ENCODE measurements at regions not wholly inside any gene's neighbourhood (a gene's known extent, or its start where the extent isn't known, plus 50 kb on each side); places are given as distances from the start of the nearest gene placed in this dataset.

DNA sequence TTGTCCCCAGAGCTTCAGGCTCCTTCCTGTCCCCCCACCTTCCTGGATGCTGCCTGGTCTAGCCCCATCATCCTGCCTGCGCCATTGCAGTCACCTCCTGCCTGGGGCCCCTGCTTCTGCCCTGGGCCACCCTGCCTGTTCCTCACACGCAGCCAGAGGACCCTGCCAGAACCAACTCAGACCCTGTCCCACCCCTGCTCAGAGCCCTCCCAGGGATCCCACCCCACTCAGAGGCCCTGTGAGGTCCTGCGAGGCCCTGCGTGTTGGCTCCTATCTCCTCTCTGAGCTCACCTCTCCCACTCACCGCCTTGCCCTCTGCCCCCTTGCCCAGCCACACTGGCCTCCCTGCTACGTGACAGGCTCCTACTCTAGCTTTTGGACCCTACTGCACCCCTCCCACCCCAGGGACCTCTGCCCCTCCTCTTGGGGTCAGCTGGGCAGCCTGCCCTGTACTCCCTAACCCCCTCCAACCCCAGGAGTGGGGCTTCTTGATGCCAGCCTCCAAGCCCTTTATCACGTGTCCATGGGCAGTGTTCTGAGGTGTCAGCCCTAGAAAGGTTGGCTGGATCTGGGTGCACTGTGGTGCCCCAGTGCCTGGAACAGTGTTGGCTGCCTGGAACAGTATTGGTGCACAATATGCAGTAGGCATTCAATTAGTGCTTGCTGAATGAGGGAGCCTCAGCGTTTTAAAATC is 68.3 kb downstream of the CEBPB start:
- in situ Hi-C loops (cut with MboI; ENCODE audit: low sequenced_read_pairs): no loop called here

- in situ Hi-C loops (cut with MboI; ENCODE audit: low sequenced_read_pairs): no loop called here
These were observed 69.3 kb downstream of the CEBPB start for GRCh38 chr20:50259705-50260478.

DNA sequence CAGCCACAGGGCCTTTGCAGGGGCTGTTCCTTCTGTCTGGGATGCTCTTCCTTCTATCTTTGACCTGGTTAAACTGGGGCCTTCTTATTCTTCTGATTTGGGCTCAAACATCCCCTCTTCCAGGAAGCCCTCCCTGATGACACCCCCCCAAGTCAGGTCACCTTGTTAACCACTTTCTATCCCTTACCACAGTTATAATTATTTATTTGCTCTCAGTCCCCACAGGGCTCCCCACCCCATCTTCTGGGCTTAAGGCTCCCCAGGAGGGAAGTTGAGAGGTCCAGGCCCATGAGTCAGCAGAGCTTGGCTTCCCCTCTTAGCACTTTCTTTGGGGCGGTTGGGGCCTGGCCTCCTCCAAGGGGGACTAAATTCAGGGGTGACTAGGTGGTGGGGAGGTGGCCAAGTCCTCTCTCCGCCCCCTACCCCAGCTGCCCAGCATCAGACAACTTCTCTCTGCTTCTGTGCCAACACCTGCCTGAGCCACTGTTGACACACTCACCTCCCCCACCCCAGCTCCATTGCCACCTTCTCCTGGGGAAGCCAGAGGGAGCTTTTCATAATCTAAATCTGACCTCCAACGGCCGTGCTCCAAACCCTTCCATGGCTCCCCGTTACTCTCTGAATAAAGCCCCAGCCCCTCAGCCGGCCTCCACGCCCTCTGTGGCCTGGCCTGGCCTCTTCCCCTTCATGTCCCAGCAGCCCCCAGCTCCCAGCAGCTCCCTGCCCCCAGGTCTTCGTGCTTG is 70.0 kb downstream of the CEBPB start:
- in situ Hi-C loops (cut with MboI; ENCODE audit: low sequenced_read_pairs): no loop called here

- in situ Hi-C loops (cut with MboI; ENCODE audit: low sequenced_read_pairs): no loop called here
These were observed 71.0 kb downstream of the CEBPB start for GRCh38 chr20:50261471-50262212.

DNA sequence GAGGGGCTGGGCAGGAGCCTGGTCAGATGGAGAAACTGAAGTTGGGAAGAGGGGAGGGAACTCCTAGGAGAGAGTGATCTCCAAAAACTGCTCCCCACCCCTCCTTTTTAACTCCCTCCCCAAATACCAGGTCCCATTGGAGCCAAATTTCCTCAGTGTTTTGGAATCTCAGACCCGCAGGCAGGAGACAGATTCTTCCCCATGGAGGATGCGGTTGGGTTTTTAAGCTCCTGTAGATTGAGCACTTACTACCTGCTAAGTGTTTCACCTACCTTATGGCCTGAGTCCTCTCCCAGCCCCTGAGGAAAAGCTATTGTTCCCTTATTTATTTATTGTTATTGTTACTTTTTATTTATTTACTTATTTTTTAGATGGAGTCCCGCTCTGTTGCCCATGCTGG is 73.2 kb downstream of the CEBPB start:
- in situ Hi-C loops (cut with MboI; ENCODE audit: low sequenced_read_pairs): no loop called here

- in situ Hi-C loops (cut with MboI; ENCODE audit: low sequenced_read_pairs): no loop called here
These were observed 74.0 kb downstream of the CEBPB start for GRCh38 chr20:50264534-50265145.

DNA sequence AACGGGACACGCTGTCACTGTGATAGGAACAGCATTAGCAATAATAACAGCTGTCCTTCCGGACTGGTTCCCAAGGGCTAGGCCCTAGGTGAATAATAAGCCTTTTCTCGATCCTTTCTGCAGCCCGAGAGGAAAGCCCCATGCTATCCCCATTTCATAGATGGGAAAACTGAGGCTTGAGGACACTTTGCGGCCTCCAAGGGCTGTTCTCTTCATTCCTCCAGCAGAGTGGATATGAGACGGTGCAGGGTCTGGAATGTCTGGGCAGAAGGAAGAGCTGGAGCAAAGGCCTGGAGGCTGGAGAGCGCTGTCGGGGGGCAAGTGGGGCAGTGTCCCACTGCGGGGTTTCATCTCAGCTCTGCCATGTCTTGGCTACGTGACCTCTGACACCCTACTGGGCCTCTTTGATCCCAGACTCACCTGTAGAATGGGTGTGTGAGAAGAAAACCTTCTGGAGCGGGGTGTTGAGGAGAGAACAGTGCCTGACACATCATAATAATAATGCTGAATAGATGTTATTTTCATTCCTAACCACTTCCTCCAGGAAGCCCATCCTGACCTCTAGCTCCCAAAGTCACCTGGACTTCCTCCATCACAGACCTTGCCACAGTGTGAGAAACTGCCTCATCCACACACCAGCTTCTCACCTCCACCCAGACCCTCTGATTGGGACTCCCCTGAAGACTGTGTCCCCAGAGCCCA is 74.8 kb downstream of the CEBPB start:
- in situ Hi-C loops (cut with MboI; ENCODE audit: low sequenced_read_pairs): no loop called here

DNA sequence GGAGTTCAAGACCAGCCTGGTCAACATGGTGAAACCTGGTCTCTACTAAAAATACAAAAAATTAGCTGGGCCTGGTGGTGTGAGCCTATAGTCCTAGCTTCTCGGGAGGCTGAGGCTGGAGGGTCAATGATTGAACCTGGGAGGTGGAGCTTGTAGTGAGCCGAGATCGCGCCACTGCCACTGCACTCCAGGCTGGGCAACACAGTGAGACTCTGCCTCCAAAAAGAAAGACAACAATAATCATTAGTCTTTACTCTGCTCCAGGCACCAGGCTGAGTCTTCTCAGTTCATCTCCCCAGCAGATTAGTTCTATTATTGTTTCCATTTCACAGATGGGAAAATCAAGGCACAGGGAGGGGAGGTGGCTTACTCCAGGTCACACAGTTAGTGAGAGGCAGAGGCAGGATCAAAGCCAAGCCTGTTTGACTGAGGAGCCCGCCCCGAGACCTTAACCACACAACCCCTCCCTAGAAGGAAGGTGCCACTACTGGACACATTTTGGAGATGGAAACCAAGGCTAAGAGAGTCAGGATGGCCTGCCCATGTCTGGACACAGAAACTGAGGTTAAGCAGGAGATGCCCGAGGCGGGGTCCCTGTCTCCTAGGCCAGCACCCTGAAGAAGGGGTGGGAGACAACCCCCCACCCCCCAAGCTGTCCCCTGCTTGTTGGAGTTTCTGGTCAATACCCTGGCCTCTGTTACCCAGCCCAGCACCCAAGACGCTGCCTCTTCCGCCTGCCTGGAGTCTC is 75.8 kb downstream of the CEBPB start:
- in situ Hi-C loops (cut with MboI; ENCODE audit: low sequenced_read_pairs): no loop called here

DNA sequence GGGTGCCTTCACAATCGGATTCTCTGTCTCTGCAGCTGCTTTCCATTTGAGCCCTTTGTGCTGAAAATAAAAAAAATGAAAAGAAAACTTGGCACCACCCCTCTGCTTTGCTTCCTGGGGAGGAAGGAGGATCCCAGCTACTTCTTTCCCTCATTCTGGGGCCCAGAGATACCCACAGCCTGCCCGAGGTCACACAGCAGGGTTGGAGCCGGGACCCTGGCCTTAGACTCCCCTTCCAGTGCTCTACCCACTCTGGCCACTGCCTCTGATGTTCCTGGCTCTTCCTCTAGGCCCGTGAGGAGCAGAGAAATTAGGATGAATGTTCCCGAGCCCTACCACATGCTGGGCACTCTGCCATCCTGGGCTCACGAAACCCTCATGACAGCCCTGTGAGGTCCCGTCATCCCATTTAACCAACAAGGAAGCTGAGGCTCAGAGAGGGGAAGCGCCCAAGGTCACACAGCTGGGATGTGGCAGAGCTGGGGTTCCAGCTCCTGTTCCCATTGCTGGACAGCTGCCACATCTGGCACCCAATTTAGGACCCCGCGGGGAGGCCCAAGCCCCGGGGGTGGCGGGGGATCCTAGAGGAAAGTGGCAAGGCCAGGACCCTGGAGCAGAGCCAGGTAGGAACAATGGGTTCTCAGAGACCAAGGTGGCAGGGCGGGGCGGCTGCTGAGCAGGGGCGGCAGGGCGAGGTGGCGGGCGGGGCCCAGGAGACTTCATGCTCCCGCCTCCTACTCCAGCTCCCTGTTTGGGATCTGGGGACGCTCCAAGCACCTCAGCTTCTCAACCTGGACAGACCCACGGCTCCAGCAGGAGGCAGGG is 76.6 kb downstream of the CEBPB start:
- in situ Hi-C loops (cut with MboI; ENCODE audit: low sequenced_read_pairs): no loop called here

- in situ Hi-C loops (cut with MboI; ENCODE audit: low sequenced_read_pairs): no loop called here
These were observed 77.2 kb downstream of the CEBPB start for GRCh38 chr20:50267866-50268219.

- in situ Hi-C loops (cut with MboI; ENCODE audit: low sequenced_read_pairs): no loop called here
These were observed 78.7 kb downstream of the CEBPB start for GRCh38 chr20:50269091-50270033.

GRCh38 chr20:50270034-50270395 is 79.4 kb downstream of the CEBPB start:
- in situ Hi-C loops (cut with MboI; ENCODE audit: low sequenced_read_pairs): no loop called here

DNA sequence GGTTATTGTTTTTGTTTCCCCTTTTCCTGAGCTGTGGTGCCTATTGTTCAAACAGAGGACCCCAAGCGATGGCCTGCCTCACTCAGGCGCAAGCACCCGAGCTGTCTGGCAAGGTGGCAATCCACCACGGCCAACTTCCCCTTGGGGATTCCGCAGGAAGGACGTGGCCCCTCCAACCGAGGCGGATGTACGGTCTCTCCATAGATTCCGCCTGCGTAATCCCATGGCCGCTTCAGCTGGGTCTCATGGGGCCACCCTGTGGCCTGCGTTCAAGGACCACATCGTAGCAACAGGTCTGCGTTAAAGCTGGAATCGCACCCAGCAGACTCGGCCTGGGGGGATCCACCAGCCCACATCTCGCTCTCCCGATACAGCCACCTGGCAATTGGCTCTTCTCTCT is 79.9 kb downstream of the CEBPB start:
- in situ Hi-C loops (cut with MboI; ENCODE audit: low sequenced_read_pairs): no loop called here

DNA sequence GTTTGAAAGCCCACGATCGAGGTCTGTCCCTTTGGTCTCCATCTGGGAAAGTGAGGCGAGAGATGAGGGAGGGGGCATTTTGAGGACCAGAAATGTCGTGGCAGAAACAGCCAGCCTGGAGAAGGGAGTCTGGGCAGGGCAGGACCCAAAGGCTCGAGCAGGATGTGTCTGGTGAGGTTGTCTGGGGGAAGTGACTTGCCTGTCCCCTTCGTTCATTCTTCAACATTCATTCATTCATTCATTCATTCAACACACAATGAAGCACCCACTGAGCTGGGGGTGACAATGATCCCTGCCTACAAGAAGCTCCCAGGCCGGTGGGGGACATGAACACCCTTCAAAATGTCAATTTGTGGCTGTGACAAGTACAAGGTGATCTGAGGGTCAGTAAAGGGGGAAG is 80.5 kb downstream of the CEBPB start:
- in situ Hi-C loops (cut with MboI; ENCODE audit: low sequenced_read_pairs): no loop called here

- in situ Hi-C loops (cut with MboI; ENCODE audit: low sequenced_read_pairs): no loop called here
These were observed 81.0 kb downstream of the CEBPB start for GRCh38 chr20:50271612-50272011.

DNA sequence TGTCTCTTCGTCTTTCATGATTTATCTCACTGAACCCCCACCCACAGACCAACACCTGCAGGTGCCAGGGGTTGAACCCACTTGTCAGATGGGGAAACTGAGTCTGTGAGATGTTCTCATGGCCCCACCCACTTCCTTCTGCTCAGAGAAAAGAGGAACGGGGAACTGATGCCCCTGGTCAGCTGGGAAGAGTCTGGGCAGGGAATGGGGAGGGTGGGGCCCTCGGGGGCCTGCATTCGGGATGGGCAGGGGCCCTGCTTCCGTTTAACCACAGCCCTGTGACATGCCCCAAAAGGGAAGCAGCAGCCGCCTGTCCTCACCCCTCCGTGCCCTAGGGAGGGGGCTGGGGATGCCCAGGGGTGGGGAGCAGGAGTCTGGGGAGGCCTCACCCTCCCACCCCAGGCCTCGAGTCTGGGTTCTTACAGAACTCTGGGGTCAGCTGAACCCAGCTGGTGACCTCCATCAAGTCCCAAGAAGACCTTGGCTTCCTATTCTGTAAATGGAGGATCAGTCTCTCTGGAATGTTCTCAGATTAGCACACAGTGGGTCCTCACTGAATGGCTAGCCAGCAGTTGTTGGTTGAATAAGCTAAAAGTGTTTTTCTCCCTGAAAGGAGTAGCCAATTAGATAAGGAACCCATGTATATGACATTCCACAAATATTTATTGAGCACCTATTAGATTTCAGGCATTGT is 81.5 kb downstream of the CEBPB start:
- in situ Hi-C loops (cut with MboI; ENCODE audit: low sequenced_read_pairs): no loop called here
